ENCODE measurements at regions not wholly inside any gene's neighbourhood (a gene's known extent, or its start where the extent isn't known, plus 50 kb on each side); places are given as distances from the start of the nearest gene placed in this dataset.
A peak's percentile ranks its signal among the peaks of the same experiment; 100 is the strongest.

- TF ChIP-seq POLR2AphosphoS5 (IDR thresholded peaks at IDR 0.05), result peak in 1 of 3 donors; percentile 19
- no peak for TF ChIP-seq CTCF (IDR thresholded peaks at IDR 0.05)
- TF ChIP-seq EP300 (IDR thresholded peaks at IDR 0.05), result no peak
- TF ChIP-seq POLR2A (IDR thresholded peaks at IDR 0.05), result no peak
Measured at GRCh38 chr14:22370084-22370847, 218.8 kb downstream of the DAD1 start.
